ENCODE measurements at regions not wholly inside any gene's neighbourhood (a gene's known extent, or its start where the extent isn't known, plus 50 kb on each side); places are given as distances from the start of the nearest gene placed in this dataset.
A peak's percentile ranks its signal among the peaks of the same experiment; 100 is the strongest.

GRCh38 chr12:90410962-90411361 lies 544.0 kb downstream of the CCER1 start:
- no peak for DNase-seq (ENCODE audit: low read depth)
- no peak overlapping the region for H3K4me3 ChIP-seq (ENCODE audit: low read depth, low read length)
- TF ChIP-seq CTCF (IDR thresholded peaks at IDR 0.05; ENCODE audit: insufficient read depth, low read depth, low read length, missing control alignments): no peak

DNA sequence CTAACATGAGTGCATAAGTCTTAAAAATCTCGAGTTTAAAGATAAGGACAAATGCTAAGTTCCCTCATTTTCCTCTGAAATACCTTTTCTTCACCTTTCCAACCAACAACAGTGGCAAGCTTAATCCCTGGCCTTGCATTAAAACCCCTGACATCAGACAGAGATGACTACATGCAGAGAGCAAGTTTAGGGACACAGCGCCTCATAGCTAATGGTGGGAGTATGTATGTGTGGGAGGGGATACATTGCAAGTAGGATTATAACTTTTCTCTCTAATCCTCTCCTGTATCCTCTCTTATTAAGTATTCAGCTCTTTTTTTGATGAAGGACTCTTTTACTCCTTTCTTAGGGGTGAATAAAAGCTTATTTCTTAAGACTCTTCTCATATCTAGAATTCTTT lies 547.1 kb downstream of the CCER1 start:
- DNase-seq (ENCODE audit: low read depth): no peak
- no peak for TF ChIP-seq CTCF (IDR thresholded peaks at IDR 0.05; ENCODE audit: insufficient read depth, low read depth, low read length, missing control alignments)
- H3K4me3 ChIP-seq (ENCODE audit: low read depth, low read length): no peak overlapping the region

- DNase-seq (ENCODE audit: low read depth): peak; percentile 4
- no peak for TF ChIP-seq CTCF (IDR thresholded peaks at IDR 0.05; ENCODE audit: insufficient read depth, low read depth, low read length, missing control alignments)
These were observed 550.9 kb downstream of the CCER1 start for GRCh38 chr12:90404071-90404470.

DNA sequence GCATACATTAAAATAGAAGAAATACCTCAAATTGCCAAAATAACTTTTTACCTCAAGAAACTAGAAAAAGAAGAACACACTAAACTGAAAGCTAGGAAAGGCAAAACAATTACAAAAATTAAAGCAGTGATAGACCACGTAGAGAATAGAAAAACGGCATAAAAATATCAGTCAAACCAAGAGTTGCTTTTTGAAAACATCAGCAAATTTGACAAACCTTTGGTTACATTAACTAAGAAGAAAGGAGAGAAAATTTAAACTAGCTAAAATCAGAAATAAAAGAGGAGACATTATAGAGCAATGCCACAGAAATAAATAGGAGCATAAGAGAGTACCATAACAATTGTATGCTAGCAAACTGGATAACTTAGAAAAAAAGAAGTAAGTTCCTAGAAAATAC lies 553.8 kb downstream of the CCER1 start:
- DNase-seq (ENCODE audit: low read depth): no peak
- no peak for TF ChIP-seq CTCF (IDR thresholded peaks at IDR 0.05; ENCODE audit: insufficient read depth, low read depth, low read length, missing control alignments)
- H3K4me3 ChIP-seq (ENCODE audit: low read depth, low read length): no peak overlapping the region

More at GRCh38 chr12:90404071-90404470, 550.9 kb downstream of the CCER1 start:
- no peak overlapping the region for H3K4me3 ChIP-seq (ENCODE audit: low read depth, low read length)

DNA sequence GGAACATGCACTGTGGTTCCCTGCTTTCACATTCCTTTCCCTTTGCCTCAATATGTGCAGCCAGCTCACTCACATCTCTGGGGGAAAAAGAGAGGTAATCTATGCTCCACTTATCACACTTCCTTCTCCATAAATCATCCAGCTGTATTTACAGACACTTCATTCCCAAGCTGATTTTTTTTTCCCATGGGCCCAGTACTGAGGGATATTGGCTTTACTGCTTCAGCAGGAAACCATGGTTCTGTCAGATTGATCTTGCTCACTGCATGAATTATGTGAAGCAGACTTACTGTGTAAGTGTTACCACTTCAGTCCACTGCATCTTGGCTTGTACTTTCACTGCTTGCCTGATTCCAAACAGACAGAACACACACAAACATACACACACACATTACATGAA lies 555.6 kb downstream of the CCER1 start:
- DNase-seq (ENCODE audit: low read depth): no peak
- H3K4me3 ChIP-seq (ENCODE audit: low read depth, low read length): no peak overlapping the region
- TF ChIP-seq CTCF (IDR thresholded peaks at IDR 0.05; ENCODE audit: insufficient read depth, low read depth, low read length, missing control alignments): no peak

DNA sequence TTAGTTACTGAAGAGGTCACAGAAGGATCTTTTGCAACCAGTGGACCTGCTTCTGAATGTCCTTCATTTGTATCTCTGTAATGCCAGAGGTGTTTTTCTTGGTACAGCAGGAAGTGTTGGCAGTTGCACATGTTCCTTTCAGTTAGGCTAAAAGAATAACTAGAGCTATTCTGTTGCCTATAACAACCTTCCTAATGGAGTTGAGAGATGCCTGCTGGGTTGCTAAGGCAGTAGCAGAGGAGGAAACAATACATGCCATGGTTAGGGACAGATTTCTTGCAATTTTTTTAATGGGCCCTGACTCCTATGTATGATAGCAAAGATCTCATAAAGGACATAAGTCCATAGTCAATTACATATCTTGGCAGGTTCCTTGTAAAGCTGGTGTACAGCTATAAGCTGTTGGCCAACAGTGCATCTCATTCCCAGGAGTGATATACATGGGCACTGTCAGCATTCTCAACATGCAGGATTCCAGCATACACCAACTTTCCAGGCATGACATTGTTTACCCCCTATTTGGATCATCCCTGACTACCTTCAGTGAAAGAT lies 556.6 kb downstream of the CCER1 start:
- DNase-seq (ENCODE audit: low read depth): no peak
- H3K4me3 ChIP-seq (ENCODE audit: low read depth, low read length): no peak overlapping the region
- TF ChIP-seq CTCF (IDR thresholded peaks at IDR 0.05; ENCODE audit: insufficient read depth, low read depth, low read length, missing control alignments): no peak

DNA sequence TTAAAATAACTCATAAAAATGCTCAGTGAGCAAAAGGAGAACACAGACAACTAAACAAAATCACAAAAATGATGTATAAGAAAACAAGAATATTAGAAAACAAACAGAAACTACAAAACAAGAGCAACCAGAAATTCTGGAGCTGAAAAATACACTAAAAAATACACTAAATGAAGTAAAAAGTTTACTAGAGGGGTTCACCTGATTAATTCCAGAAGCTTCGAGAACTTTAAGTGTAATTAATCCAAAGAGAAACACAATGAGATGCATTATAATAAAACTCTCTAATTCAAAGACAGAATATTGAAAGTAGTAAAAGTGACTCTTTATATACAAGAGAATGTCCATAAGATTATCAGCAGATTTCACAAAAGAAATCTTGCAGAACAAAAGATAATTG lies 558.4 kb downstream of the CCER1 start:
- TF ChIP-seq CTCF (IDR thresholded peaks at IDR 0.05; ENCODE audit: insufficient read depth, low read depth, low read length, missing control alignments): no peak
- H3K4me3 ChIP-seq (ENCODE audit: low read depth, low read length): no peak overlapping the region
- no peak for DNase-seq (ENCODE audit: low read depth)
